GM12875 (cell line): ENCODE measurements at regions not wholly inside any gene's neighbourhood (a gene's known extent, or its start where the extent isn't known, plus 50 kb on each side); places are given as distances from the start of the nearest gene placed in this dataset.

ENCODE experiments used
- H3K4me3 ChIP-seq: one replicate; pipeline ENCODE4 v1.5.1; 2011; ENCODE audit warnings: low read depth, low read length, control low read depth
- CTCF ChIP-seq: IDR thresholded peaks from 2 replicates; pipeline ENCODE4 v1.5.1; 2011; ENCODE audit warnings: low read depth, mild to moderate bottlenecking, control low read depth, inconsistent platforms, low read length, moderate library complexity, borderline replicate concordance; ENCODE audit not compliant: insufficient read depth

DNA sequence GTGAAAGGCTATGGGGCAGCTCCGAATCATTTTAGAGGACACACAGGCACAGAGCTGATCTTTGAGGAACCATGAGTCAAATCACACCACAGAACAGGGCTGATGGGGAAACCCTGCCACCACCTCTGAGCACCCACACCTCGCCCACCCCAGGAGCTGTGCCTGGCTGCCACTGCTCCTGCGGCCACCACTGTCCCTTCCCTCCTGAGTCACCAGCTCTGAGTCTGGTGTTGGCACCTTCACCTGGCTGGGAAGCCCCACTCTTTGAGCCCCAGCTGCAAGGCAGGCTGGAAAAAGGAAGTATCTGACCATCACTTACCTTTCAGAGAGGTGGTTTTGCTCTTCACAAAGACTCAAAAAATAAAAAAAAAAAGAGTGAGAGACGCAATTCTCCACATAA lies 63.6 kb upstream of the MEF2A start:
- H3K4me3 ChIP-seq, result peak overlapping the region; percentile 6
- TF ChIP-seq CTCF, result no peak

- H3K4me3 ChIP-seq, result peak overlapping the region; percentile 29
- no peak for TF ChIP-seq CTCF
Measured at GRCh38 chr15:99502661-99503060, 63.1 kb upstream of the MEF2A start.

DNA sequence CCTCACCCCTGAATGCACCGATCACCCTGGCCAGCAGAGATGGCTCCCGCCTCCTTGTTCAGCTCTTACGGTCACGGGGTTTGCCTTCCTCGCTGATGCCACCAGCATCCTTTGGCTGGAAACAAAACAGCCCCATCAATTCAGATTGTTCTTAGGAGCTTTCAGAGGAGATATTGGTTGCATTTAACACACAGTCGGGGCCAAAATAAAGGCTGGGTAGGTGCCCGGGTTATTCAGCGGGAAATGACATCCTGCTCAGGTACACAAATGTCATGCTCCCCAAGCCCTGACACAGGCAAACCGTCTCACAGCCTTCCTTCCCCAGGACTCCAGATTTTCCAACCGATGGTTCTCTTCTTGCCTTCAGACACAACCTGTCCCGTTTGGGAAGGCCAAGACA lies 62.4 kb upstream of the MEF2A start:
- no peak overlapping the region for H3K4me3 ChIP-seq
- no peak for TF ChIP-seq CTCF

DNA sequence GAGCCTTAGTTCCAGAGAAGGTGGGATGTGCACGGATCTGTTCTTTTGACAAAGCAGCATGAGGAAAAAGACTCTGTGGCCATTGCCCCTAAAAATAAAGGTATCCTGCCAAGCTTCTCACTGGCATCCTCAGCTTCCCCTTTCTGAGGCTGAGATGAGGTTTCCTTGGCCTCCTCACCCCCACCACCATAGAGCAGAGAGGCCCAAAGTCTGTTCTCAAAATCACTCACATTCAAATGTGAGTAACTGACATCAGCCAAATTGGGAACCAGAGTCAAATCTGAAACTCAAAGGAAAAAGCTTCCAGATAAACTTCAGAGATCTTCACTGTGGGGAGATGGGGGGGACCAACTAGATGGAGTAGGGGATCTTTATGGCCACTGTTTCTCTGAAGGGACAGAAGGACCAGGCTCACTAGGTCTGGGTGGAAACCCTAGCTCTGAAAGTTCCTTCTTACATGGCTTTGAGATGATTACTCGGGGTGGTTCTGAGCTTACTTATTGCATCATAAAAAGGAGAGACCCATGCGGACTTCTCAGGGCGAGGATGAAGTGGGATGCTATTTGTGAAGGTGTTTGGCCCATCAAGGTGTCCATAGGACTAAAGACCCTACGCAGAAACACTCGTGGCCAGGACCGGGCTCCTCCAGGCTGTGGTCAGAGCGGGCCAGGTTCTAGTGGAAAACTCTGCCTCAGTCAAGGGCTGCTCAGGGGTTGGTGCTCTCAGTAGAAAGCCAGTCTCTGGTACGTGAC lies 61.5 kb upstream of the MEF2A start:
- TF ChIP-seq CTCF, result no peak
- H3K4me3 ChIP-seq, result no peak overlapping the region

- peak; percentile 31; the same call in 1 of the 2 replicates for TF ChIP-seq CTCF
- H3K4me3 ChIP-seq, result no peak overlapping the region
Measured at GRCh38 chr15:99504823-99505551, 60.8 kb upstream of the MEF2A start.

DNA sequence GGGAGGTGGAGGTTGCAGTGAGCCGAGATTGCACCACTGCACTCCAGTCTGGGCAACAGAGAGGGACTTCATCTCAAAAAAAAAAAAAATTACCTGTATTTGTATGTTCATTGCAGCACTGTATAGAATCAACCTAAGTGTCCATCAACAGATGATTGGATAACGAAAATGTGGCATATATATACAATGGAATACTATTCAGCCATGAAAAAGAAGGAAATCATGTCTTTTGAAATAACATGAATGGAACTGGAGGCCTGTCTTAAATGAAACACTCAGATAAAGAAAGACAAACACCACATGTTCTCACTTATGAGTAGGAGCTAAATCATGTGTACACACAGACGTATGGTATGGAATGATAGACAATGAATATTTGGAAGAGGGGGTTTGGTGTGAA lies 59.4 kb upstream of the MEF2A start:
- H3K4me3 ChIP-seq, result no peak overlapping the region
- TF ChIP-seq CTCF, result no peak
